Adrenal gland (tissue), 5 donors: ENCODE measurements at regions not wholly inside any gene's neighbourhood (a gene's known extent, or its start where the extent isn't known, plus 50 kb on each side); places are given as distances from the start of the nearest gene placed in this dataset.

Experiments used
- CTCF ChIP-seq, 6 experiments: fragments of 450-650 bp in 4 of 6; fragments of 200-600 bp in 2 of 6; sonication (generic) in 1 of 6; IDR thresholded peaks; 1 replicate in 5 of 6; 2 replicates in 1 of 6; pipeline versions ENCODE4 v1.5.1 to v1.8.0; 2016 to 2021; ENCODE audit warnings: antibody characterized with exemption in 6 of 6, mild to moderate bottlenecking in 2 of 6, moderate library complexity in 1 of 6
- POLR2A ChIP-seq, 2 donors: fragments of 450-650 bp; IDR thresholded peaks; one replicate each; pipeline ENCODE4 v1.6.1; 2017; ENCODE audit warnings: antibody characterized with exemption in 2 of 2, mild to moderate bottlenecking in 2 of 2, moderate library complexity in 1 of 2
- donor health status: DM: no; HTN: no; CAD: no.

- no peak for TF ChIP-seq POLR2A (IDR thresholded peaks at IDR 0.05)
- TF ChIP-seq CTCF (IDR thresholded peaks at IDR 0.05), result no peak
Observed at GRCh38 chr18:9015689-9016088, 86.8 kb upstream of the NDUFV2 start.
